Calu3 (cell line): ENCODE measurements at regions not wholly inside any gene's neighbourhood (a gene's known extent, or its start where the extent isn't known, plus 50 kb on each side); places are given as distances from the start of the nearest gene placed in this dataset.

Experiments used
- BruUV-seq: library from RNA; stranded (reverse); fragments of 400-500 nt; replicated peaks from 2 replicates; lab custom pipeline; 2021; lab: Mats Ljungman, UMichigan
- CTCF ChIA-PET: fragments of 300-600 bp; sonication (Branson Sonifier 250); formaldehyde crosslinking; loops from one replicate; lab custom pipeline; 2022; ENCODE audit warnings: antibody characterized with exemption; lab: Charles Lee
- DNase-seq: peaks from one replicate; pipeline ENCODE4 v3.0.0; 2022
- H3K27ac Mint-ChIP-seq: one replicate; pipeline ENCODE4 v1.8.0; 2022; ENCODE audit warnings: mixed read lengths; ENCODE audit not compliant: unreplicated experiment
- H3K27me3 Mint-ChIP-seq: one replicate; pipeline ENCODE4 v1.8.0; 2022; ENCODE audit warnings: mixed read lengths; ENCODE audit not compliant: unreplicated experiment
- H3K36me3 Mint-ChIP-seq: one replicate; pipeline ENCODE4 v1.8.0; 2022; ENCODE audit warnings: mild to moderate bottlenecking, moderate library complexity, mixed read lengths; ENCODE audit not compliant: insufficient read depth, unreplicated experiment
- H3K4me1 Mint-ChIP-seq: one replicate; pipeline ENCODE4 v1.8.0; 2022; ENCODE audit warnings: mild to moderate bottlenecking, low read depth, mixed read lengths; ENCODE audit not compliant: unreplicated experiment
- H3K4me3 Mint-ChIP-seq: one replicate; pipeline ENCODE4 v1.8.0; 2022; ENCODE audit warnings: mild to moderate bottlenecking, low read depth, moderate library complexity, mixed read lengths; ENCODE audit not compliant: unreplicated experiment
- H3K9me3 Mint-ChIP-seq: one replicate; pipeline ENCODE4 v1.8.0; 2022; ENCODE audit warnings: low read depth, mixed read lengths; ENCODE audit not compliant: unreplicated experiment
- intact Hi-C: fragments of 100-400 bp; cut with micrococcal nuclease; formaldehyde crosslinking; loops from one replicate; pipeline ENCODE4 v1.10.0; 2022; ENCODE audit not compliant: unreplicated experiment
- TF ChIP-seq, protein P1 (sequence below): fragments of 200-600 bp; IDR thresholded peaks from one replicate; pipeline ENCODE4 v1.8.0; 2022; ENCODE audit warnings: antibody characterized with exemption; ENCODE audit not compliant: unreplicated experiment

DNA sequence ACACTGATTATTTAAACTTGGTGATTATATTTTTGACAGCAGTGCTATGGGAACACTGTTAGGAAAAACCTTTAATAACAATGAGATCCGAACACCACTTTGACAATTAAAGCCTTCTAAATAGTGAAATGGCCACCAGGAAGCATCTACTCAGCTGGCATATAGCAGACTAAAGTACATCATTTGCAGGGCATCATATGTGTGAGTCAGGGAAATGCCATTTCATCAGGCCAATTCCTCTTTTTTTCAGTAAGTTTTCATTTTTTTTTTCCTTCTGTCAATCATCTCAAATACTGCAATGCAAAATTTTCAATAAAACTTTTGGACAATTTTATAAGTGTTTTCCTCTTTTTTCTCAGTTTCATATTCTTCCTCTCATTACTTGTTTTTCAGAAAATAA lies 521.4 kb upstream of the SEMA3D start:
- DNase-seq = no peak
- Mint-ChIP-seq H3K4me1 (no peaks in the 10 kb centered on the region), H3K27ac (no peak overlapping the region), H3K27me3 (no peaks in the 10 kb centered on the region), H3K36me3 (no peaks in the 10 kb centered on the region), H3K9me3 (no peaks in the 10 kb centered on the region), H3K4me3 (no peak overlapping the region)
- TF ChIP-seq, protein P1, sequence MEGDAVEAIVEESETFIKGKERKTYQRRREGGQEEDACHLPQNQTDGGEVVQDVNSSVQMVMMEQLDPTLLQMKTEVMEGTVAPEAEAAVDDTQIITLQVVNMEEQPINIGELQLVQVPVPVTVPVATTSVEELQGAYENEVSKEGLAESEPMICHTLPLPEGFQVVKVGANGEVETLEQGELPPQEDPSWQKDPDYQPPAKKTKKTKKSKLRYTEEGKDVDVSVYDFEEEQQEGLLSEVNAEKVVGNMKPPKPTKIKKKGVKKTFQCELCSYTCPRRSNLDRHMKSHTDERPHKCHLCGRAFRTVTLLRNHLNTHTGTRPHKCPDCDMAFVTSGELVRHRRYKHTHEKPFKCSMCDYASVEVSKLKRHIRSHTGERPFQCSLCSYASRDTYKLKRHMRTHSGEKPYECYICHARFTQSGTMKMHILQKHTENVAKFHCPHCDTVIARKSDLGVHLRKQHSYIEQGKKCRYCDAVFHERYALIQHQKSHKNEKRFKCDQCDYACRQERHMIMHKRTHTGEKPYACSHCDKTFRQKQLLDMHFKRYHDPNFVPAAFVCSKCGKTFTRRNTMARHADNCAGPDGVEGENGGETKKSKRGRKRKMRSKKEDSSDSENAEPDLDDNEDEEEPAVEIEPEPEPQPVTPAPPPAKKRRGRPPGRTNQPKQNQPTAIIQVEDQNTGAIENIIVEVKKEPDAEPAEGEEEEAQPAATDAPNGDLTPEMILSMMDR = no peak
- CTCF ChIA-PET = no interaction called here
- BruUV-seq = no TSS peak
- intact Hi-C loops = no loop called here

DNA sequence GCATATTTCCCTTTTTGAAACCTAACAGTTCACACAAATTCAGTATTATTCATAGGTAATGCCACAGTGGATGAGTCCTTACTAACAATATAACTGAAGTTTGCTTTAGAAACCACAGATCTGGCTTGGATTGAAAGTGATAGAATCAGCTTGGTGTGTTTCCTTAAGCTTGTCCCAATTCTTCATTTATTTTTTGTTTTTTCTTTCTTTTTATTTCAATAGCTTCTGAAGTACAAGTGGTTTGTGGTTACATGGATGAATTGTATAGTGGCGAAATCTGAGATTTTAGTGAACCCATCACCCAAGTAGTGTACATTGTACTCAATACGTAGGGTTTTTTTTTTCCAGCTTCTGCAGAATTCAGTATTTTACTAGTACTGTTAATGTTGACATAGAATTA lies 518.2 kb upstream of the SEMA3D start:
- DNase-seq = no peak
- BruUV-seq = no TSS peak
- TF ChIP-seq, protein P1 = no peak
- CTCF ChIA-PET = no interaction called here
- no peak overlapping the region for H3K4me3 Mint-ChIP-seq
- H3K9me3 Mint-ChIP-seq = no peaks in the 10 kb centered on the region
- H3K4me1 Mint-ChIP-seq = no peaks in the 10 kb centered on the region
- H3K27ac Mint-ChIP-seq = no peak overlapping the region
- no peaks in the 10 kb centered on the region for H3K27me3 Mint-ChIP-seq
- H3K36me3 Mint-ChIP-seq = no peaks in the 10 kb centered on the region
- intact Hi-C loops = no loop called here

DNA sequence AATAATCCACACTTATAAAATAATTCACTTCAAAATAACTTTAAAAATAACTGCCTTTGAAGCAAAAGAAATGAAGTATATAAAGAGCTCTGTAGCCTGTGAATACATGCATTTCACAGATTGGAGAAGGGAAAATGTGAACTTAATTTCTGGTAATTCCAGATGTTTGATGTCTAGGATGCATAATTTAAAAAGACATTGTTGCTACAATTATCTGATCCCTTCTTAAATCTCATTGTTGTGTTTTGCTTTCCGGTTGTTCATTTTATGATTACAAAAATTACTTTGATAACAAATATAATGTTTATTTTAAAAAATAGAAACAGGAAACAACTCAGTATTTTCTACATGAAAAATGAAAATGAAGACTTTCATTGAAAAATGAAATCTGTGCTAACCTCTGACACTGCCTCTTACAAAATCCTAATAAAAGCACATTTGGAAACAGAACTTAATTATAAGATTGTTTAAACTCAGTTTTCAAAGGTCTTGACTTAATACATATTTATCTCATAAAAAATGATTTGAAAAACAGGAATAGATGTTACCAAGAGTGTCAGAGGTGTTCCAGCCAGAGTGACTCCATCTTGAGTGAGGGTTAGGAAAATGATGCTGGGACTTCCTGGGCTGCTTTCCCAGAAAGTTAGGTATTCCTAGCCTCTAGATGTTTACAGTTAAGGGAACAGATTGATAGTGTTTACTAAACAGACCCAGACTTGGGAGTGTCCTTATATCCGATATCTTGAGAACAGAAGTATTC lies 516.6 kb upstream of the SEMA3D start:
- CTCF ChIA-PET = no interaction called here
- Mint-ChIP-seq H3K36me3 (no peaks in the 10 kb centered on the region), H3K4me1 (no peaks in the 10 kb centered on the region), H3K27me3 (no peaks in the 10 kb centered on the region), H3K27ac (no peak overlapping the region), H3K4me3 (no peak overlapping the region), H3K9me3 (no peaks in the 10 kb centered on the region)
- TF ChIP-seq, protein P1 = no peak
- DNase-seq = no peak
- intact Hi-C loops = no loop called here
- no TSS peak for BruUV-seq

DNA sequence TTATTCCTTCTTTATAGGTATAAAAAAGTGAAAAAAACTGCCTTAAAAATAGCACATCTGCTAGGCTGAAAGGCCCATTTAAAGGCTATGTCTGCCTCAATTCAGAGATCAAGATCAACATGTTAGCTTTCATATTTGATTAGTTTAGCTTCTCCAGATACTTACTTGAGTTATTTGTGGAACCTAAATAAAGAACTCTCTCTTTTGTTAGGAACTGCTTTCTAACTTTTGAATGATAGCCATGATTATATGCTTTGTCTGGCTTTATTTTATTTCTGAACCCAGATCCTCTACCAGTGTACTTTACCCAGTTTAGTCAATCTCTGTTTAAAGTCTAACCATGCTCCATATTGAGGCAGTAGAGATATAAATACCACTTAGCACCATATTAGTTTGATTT lies 515.5 kb upstream of the SEMA3D start:
- H3K4me1 Mint-ChIP-seq = no peaks in the 10 kb centered on the region
- no peak overlapping the region for H3K27ac Mint-ChIP-seq
- BruUV-seq = no TSS peak
- H3K4me3 Mint-ChIP-seq = no peak overlapping the region
- intact Hi-C loops = no loop called here
- H3K27me3 Mint-ChIP-seq = no peaks in the 10 kb centered on the region
- CTCF ChIA-PET = no interaction called here
- no peaks in the 10 kb centered on the region for H3K9me3 Mint-ChIP-seq
- DNase-seq = no peak
- no peaks in the 10 kb centered on the region for H3K36me3 Mint-ChIP-seq
- TF ChIP-seq, protein P1 = no peak
